ENCODE measurements at regions not wholly inside any gene's neighbourhood (a gene's known extent, or its start where the extent isn't known, plus 50 kb on each side); places are given as distances from the start of the nearest gene placed in this dataset.

GRCh38 chr18:22277758-22278157 lies 108.4 kb downstream of the GATA6 start:
- Histone ChIP-seq H3K36me3 (ENCODE audit: low read depth) (no peaks in the 10 kb centered on the region), H3K79me2 (ENCODE audit: low read depth) (no peaks in the 10 kb centered on the region), H4K20me1 (ENCODE audit: insufficient read depth) (no peaks in the 10 kb centered on the region), H3K4me2 (no peak overlapping the region), H3K27me3 (ENCODE audit: insufficient read depth, low read depth) (no peaks in the 10 kb centered on the region), H3K9me3 (ENCODE audit: insufficient read depth, low read depth) (no peaks in the 10 kb centered on the region), H3K9me2 (ENCODE audit: insufficient read depth) (no peaks in the 10 kb centered on the region), H3K4me1 (replicated peaks; ENCODE audit: insufficient read depth) (peaks cover 10% of the 10 kb centered on the region), H2AFZ (no peak overlapping the region), H3K4me3 (no peak overlapping the region), H3K27ac (no peak overlapping the region), H3F3A (ENCODE audit: insufficient read depth, low read depth) (peaks cover 4% of the 10 kb centered on the region; the same call in 1 of the 2 replicates)
- BruUV-seq (replicated peaks) = no TSS peak
- intact Hi-C loops (cut with micrococcal nuclease; ENCODE audit: unreplicated experiment) = no loop called here
- DNase-seq = no peak
- ChIA-PET CTCF (no interaction called here), POLR2A (ENCODE audit: unreplicated experiment) (no interaction called here)
- TF ChIP-seq CTCF (conservative IDR thresholded peaks at IDR 0.05) = no peak
- TF ChIP-seq EZH2 (IDR thresholded peaks at IDR 0.05; ENCODE audit: low read depth) = no peak

GRCh38 chr18:22276334-22276713 lies 106.9 kb downstream of the GATA6 start:
- intact Hi-C loops (cut with micrococcal nuclease; ENCODE audit: unreplicated experiment) = no loop called here
- Histone ChIP-seq H3K4me3 (no peak overlapping the region), H3F3A (ENCODE audit: insufficient read depth, low read depth) (no peaks in the 10 kb centered on the region), H3K4me2 (no peak overlapping the region), H3K9me3 (ENCODE audit: insufficient read depth, low read depth) (no peaks in the 10 kb centered on the region), H3K36me3 (ENCODE audit: low read depth) (no peaks in the 10 kb centered on the region), H3K9me2 (ENCODE audit: insufficient read depth) (no peaks in the 10 kb centered on the region), H3K27me3 (ENCODE audit: insufficient read depth, low read depth) (no peaks in the 10 kb centered on the region), H4K20me1 (ENCODE audit: insufficient read depth) (no peaks in the 10 kb centered on the region), H2AFZ (no peak overlapping the region), H3K79me2 (ENCODE audit: low read depth) (no peaks in the 10 kb centered on the region), H3K27ac (no peak overlapping the region), H3K4me1 (replicated peaks; ENCODE audit: insufficient read depth) (no peaks in the 10 kb centered on the region)
- ChIA-PET POLR2A (ENCODE audit: unreplicated experiment) (interaction anchor here (0.7 kb wide), 1 partner anchor 286 kb away, joined by 14 read pairs; no protein-coding TSS in a partner anchor), CTCF (no interaction called here)
- TF ChIP-seq EZH2 (IDR thresholded peaks at IDR 0.05; ENCODE audit: low read depth) (no peak), CTCF (conservative IDR thresholded peaks at IDR 0.05) (no peak)
- BruUV-seq (replicated peaks) = no TSS peak
- DNase-seq = no peak

GRCh38 chr18:22275706-22276333 lies 106.4 kb downstream of the GATA6 start:
- H3K9me3 ChIP-seq (ENCODE audit: insufficient read depth, low read depth) = no peaks in the 10 kb centered on the region
- BruUV-seq (replicated peaks) = no TSS peak
- ChIA-PET POLR2A (ENCODE audit: unreplicated experiment) (no interaction called here), CTCF (no interaction called here)
- H3K27ac ChIP-seq = no peak overlapping the region
- no peaks in the 10 kb centered on the region for H3K27me3 ChIP-seq (ENCODE audit: insufficient read depth, low read depth)
- no peaks in the 10 kb centered on the region for H4K20me1 ChIP-seq (ENCODE audit: insufficient read depth)
- H3K4me3 ChIP-seq = no peak overlapping the region
- no peaks in the 10 kb centered on the region for H3K4me1 ChIP-seq (replicated peaks; ENCODE audit: insufficient read depth)
- H3F3A ChIP-seq (ENCODE audit: insufficient read depth, low read depth) = no peaks in the 10 kb centered on the region
- no peak overlapping the region for H2AFZ ChIP-seq
- no peaks in the 10 kb centered on the region for H3K9me2 ChIP-seq (ENCODE audit: insufficient read depth)
- no peak for DNase-seq
- TF ChIP-seq EZH2 (IDR thresholded peaks at IDR 0.05; ENCODE audit: low read depth) = no peak
- TF ChIP-seq CTCF (conservative IDR thresholded peaks at IDR 0.05) = no peak
- intact Hi-C loops (cut with micrococcal nuclease; ENCODE audit: unreplicated experiment) = no loop called here
- H3K79me2 ChIP-seq (ENCODE audit: low read depth) = no peaks in the 10 kb centered on the region
- no peaks in the 10 kb centered on the region for H3K36me3 ChIP-seq (ENCODE audit: low read depth)
- H3K4me2 ChIP-seq = no peak overlapping the region
